Testis (tissue), 2 donors: ENCODE measurements at regions not wholly inside any gene's neighbourhood (a gene's known extent, or its start where the extent isn't known, plus 50 kb on each side); places are given as distances from the start of the nearest gene placed in this dataset.

Source experiments
- DNase-seq: peaks from one replicate; pipeline ENCODE4 v3.0.0-alpha.2; 2019
- H3K27ac ChIP-seq, 2 donors: fragments of 200-600 bp; sonication (generic); one replicate each; pipeline ENCODE4 v1.5.1; 2019
- H3K27me3 ChIP-seq: fragments of 200-600 bp; sonication (generic); one replicate; pipeline ENCODE4 v1.5.1; 2019
- H3K36me3 ChIP-seq: fragments of 200-600 bp; sonication (generic); one replicate; pipeline ENCODE4 v1.5.1; 2017; ENCODE audit warnings: low read depth; ENCODE audit errors: missing control alignments
- H3K4me1 ChIP-seq: fragments of 200-600 bp; sonication (generic); one replicate; pipeline ENCODE4 v1.5.1; 2019
- H3K4me3 ChIP-seq, 2 donors: fragments of 200-600 bp; sonication (generic); one replicate each; pipeline ENCODE4 v1.5.1; 2017 to 2019
- H3K9me3 ChIP-seq: fragments of 200-600 bp; sonication (generic); one replicate; pipeline ENCODE4 v1.5.1; 2017
- POLR2A ChIP-seq: fragments of 450-650 bp; IDR thresholded peaks from one replicate; pipeline ENCODE4 v1.6.1; 2017; ENCODE audit warnings: antibody characterized with exemption, mild to moderate bottlenecking, moderate library complexity
- WGBS, 2 donors: methylation state at CpG; one replicate each; pipeline ENCODE4 v1.1.5; 2018; 5-methylcytosine and 5-hydroxymethylcytosine counted together
- intact Hi-C: fragments of 100-400 bp; cut with DNase I; formaldehyde crosslinking; loops from one replicate; pipeline ENCODE4 v1.15.1; 2023; ENCODE audit warnings: low total_unique reads
- TF ChIP-seq, protein P1 (sequence below), 3 experiments: fragments of 450-650 bp in 2 of 3; fragments of 200-600 bp in 1 of 3; sonication (generic) in 1 of 3; IDR thresholded peaks; one replicate each; pipeline ENCODE4 v1.5.1; 2016 to 2019; ENCODE audit warnings: antibody characterized with exemption in 3 of 3, mild to moderate bottlenecking in 2 of 3, moderate library complexity in 1 of 3

DNA sequence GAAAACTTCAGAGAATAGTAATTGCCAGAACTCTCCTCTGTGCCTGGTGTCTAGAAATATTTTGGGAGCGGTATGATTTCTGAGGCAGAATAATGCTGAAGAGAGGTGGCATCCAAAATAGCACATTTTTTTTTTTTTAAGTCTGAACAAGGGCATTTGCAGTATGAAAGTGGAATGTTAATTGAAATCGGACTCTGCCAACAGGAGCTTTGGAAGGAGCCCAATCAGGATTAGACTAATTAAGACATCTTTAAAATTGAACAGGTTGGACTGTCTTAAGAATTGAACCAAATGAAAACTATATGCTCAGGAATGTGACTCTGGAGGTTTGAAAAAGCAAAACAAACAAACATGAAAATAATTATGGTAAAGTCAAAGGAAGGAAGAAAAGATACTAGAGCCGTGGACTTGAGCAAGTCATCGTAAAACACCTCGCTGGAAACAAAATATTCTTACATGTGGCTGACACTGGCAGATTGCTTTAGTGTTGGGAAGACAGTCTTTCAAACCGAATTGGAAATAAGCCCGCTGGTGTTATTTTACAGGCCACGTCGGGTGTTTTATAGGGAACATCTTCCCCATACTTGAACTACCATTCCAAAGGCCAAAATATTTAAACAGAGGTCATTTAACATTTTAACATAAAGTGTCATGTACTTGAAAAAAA lies 436.3 kb downstream of the VRK1 start:
- Histone ChIP-seq H3K4me1 (no peaks in the 10 kb centered on the region), H3K36me3 (no peaks in the 10 kb centered on the region), H3K4me3 (no peak overlapping the region), H3K27me3 (no peaks in the 10 kb centered on the region), H3K9me3 (no peaks in the 10 kb centered on the region), H3K27ac (no peak overlapping the region)
- DNase-seq, result no peak
- TF ChIP-seq, protein P1, sequence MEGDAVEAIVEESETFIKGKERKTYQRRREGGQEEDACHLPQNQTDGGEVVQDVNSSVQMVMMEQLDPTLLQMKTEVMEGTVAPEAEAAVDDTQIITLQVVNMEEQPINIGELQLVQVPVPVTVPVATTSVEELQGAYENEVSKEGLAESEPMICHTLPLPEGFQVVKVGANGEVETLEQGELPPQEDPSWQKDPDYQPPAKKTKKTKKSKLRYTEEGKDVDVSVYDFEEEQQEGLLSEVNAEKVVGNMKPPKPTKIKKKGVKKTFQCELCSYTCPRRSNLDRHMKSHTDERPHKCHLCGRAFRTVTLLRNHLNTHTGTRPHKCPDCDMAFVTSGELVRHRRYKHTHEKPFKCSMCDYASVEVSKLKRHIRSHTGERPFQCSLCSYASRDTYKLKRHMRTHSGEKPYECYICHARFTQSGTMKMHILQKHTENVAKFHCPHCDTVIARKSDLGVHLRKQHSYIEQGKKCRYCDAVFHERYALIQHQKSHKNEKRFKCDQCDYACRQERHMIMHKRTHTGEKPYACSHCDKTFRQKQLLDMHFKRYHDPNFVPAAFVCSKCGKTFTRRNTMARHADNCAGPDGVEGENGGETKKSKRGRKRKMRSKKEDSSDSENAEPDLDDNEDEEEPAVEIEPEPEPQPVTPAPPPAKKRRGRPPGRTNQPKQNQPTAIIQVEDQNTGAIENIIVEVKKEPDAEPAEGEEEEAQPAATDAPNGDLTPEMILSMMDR (IDR thresholded peaks at IDR 0.05), result no peak
- TF ChIP-seq POLR2A, result no peak
- intact Hi-C loops, result no loop called here
- WGBS, 2 donors, result 58 to 63% methylated on average over 9 of the region's 9 CpGs

DNA sequence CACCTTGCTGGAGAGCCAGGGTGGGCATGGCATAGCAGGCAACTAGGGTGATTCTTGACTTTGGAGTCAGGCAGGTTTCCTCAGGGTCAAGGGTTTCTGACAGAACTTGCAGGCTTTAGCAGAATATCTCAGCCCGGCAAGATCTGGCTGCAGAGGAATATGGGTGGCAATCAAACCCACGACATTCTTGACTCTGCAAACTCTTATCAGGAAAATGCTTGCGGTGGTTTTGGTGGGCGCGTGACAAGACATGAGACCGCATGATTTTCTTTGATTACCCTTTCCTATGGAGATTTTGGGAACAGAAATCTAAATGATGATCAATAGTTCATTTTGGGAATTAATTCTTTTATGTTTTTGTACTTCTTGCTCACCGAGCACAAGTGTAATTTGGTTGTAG lies 449.5 kb downstream of the VRK1 start:
- TF ChIP-seq POLR2A, result no peak
- TF ChIP-seq, protein P1 (IDR thresholded peaks at IDR 0.05), result no peak
- WGBS, 2 donors, result 92 to 93% methylated on average over 7 of the region's 7 CpGs
- intact Hi-C loops, result no loop called here
- Histone ChIP-seq H3K4me3 (no peak overlapping the region), H3K36me3 (no peaks in the 10 kb centered on the region), H3K27ac (no peak overlapping the region), H3K4me1 (no peaks in the 10 kb centered on the region), H3K27me3 (no peaks in the 10 kb centered on the region), H3K9me3 (no peaks in the 10 kb centered on the region)
- no peak for DNase-seq

- Histone ChIP-seq H3K4me1 (no peaks in the 10 kb centered on the region), H3K27me3 (no peaks in the 10 kb centered on the region), H3K4me3 (no peak overlapping the region), H3K9me3 (no peaks in the 10 kb centered on the region), H3K27ac (no peak overlapping the region), H3K36me3 (no peaks in the 10 kb centered on the region)
- TF ChIP-seq, protein P1 (IDR thresholded peaks at IDR 0.05), result no peak
- TF ChIP-seq POLR2A, result no peak
- intact Hi-C loops, result no loop called here
- no peak for DNase-seq
- WGBS, 2 donors, result 89 to 92% methylated on average over 5 of the region's 5 CpGs
Measured at GRCh38 chr14:97248973-97249372, 451.8 kb downstream of the VRK1 start.

DNA sequence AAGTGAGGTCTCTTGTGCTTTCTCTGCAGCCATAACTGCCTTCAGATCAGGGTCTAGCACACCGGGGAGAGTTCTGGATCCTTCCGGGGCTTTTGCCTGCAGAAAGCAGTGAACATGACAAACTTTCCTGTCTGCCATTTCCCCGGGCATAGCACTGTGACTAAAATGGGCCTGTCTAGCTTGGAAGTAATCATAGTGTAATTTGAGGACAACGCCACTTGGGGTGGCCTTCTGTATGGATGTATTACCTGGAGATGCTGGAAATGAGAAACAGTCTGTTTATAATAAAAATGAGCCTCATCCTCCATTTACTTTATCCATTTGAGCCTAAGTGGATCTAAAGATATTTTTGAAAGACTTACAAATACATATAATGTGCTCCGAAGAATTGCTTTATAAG lies 453.7 kb downstream of the VRK1 start:
- H3K4me3 ChIP-seq, result no peak overlapping the region
- no peaks in the 10 kb centered on the region for H3K27me3 ChIP-seq
- no peaks in the 10 kb centered on the region for H3K36me3 ChIP-seq
- H3K4me1 ChIP-seq, result no peaks in the 10 kb centered on the region
- intact Hi-C loops, result no loop called here
- no peak for DNase-seq
- TF ChIP-seq POLR2A, result no peak
- TF ChIP-seq, protein P1 (IDR thresholded peaks at IDR 0.05), result no peak
- 83 to 94% methylated on average over 5 of the region's 5 CpGs for WGBS, 2 donors
- no peak overlapping the region for H3K27ac ChIP-seq
- no peaks in the 10 kb centered on the region for H3K9me3 ChIP-seq

DNA sequence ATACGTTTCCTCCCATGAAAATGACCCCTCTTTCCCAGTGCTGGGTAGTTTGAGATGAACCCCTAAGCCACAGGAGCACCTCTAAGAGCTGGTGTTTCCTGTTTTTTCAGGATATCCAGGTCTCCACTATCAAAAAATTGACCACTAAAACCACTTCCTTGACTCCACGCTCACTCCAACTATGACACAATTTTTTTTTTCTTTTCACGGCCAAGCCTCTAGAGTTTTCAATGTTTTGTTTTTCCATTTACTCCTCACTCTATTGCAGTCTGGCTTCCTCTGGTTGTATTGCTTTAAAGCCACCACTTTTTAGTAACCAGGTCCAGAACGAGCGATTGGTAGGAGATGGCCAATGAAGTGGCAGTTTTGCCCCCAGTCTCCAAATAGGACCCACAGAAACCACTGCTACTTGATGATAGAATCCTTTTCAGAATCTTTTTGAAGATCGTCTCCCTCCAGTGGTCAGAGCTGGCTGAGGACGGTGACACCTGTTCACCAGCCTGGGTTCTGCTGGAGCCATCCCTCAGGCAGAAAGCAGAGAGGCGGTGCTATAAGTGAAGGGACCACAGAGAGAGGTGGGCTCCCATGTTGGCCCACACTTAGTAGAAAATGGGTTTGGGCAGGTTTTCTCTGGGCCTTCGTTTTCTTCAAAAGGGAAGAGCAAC lies 454.4 kb downstream of the VRK1 start:
- DNase-seq, result no peak
- 67 to 74% methylated on average over 9 of the region's 9 CpGs for WGBS, 2 donors

More for the DNA sequence above, 454.4 kb downstream of the VRK1 start:
- TF ChIP-seq, protein P1 (IDR thresholded peaks at IDR 0.05), result no peak
- TF ChIP-seq POLR2A, result no peak
- Histone ChIP-seq H3K27ac (no peak overlapping the region), H3K4me3 (no peak overlapping the region), H3K36me3 (no peaks in the 10 kb centered on the region), H3K9me3 (no peaks in the 10 kb centered on the region), H3K4me1 (no peaks in the 10 kb centered on the region), H3K27me3 (no peaks in the 10 kb centered on the region)
- intact Hi-C loops, result no loop called here
